Calu3 (cell line): ENCODE measurements at regions not wholly inside any gene's neighbourhood (a gene's known extent, or its start where the extent isn't known, plus 50 kb on each side); places are given as distances from the start of the nearest gene placed in this dataset.

Experiments
- BruUV-seq: library from RNA; stranded (reverse); fragments of 400-500 nt; replicated peaks from 2 replicates; lab custom pipeline; 2021; lab: Mats Ljungman, UMichigan
- CTCF ChIA-PET: fragments of 300-600 bp; sonication (Branson Sonifier 250); formaldehyde crosslinking; loops from one replicate; lab custom pipeline; 2022; ENCODE audit warnings: antibody characterized with exemption; lab: Charles Lee
- DNase-seq: peaks from one replicate; pipeline ENCODE4 v3.0.0; 2022
- H3K27ac Mint-ChIP-seq: one replicate; pipeline ENCODE4 v1.8.0; 2022; ENCODE audit warnings: mixed read lengths; ENCODE audit not compliant: unreplicated experiment
- H3K27me3 Mint-ChIP-seq: one replicate; pipeline ENCODE4 v1.8.0; 2022; ENCODE audit warnings: mixed read lengths; ENCODE audit not compliant: unreplicated experiment
- H3K36me3 Mint-ChIP-seq: one replicate; pipeline ENCODE4 v1.8.0; 2022; ENCODE audit warnings: mild to moderate bottlenecking, moderate library complexity, mixed read lengths; ENCODE audit not compliant: insufficient read depth, unreplicated experiment
- H3K4me1 Mint-ChIP-seq: one replicate; pipeline ENCODE4 v1.8.0; 2022; ENCODE audit warnings: mild to moderate bottlenecking, low read depth, mixed read lengths; ENCODE audit not compliant: unreplicated experiment
- H3K4me3 Mint-ChIP-seq: one replicate; pipeline ENCODE4 v1.8.0; 2022; ENCODE audit warnings: mild to moderate bottlenecking, low read depth, moderate library complexity, mixed read lengths; ENCODE audit not compliant: unreplicated experiment
- H3K9me3 Mint-ChIP-seq: one replicate; pipeline ENCODE4 v1.8.0; 2022; ENCODE audit warnings: low read depth, mixed read lengths; ENCODE audit not compliant: unreplicated experiment
- CTCF ChIP-seq: fragments of 200-600 bp; IDR thresholded peaks from one replicate; pipeline ENCODE4 v1.8.0; 2022; ENCODE audit warnings: antibody characterized with exemption; ENCODE audit not compliant: unreplicated experiment
- intact Hi-C: fragments of 100-400 bp; cut with micrococcal nuclease; formaldehyde crosslinking; loops from one replicate; pipeline ENCODE4 v1.10.0; 2022; ENCODE audit not compliant: unreplicated experiment

DNA sequence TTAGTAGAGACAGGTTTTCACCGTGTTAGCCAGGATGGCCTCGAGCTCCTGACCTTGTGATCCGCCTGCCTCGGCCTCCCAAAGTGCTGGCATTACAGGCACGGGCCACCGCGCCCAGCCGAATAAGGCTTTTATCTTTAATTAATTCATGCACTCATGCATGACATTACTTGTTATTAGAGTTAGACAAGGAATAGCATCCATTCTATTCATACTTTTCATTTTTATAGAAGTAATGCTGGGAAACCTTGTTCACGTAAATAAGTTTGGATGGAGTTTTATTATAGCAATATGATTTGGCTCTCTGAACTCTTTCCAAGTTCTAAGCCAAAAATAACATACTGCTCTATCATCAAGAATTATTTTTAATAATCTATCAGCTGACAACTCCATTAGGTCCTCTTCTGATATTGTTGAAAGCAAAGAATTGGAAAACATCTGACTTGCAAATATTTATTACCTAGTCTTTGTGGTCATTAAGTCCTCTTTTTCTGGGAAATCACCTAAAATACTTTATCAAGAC, 168.8 kb upstream of the CCND2 start:
- no peak overlapping the region for H3K27ac Mint-ChIP-seq
- H3K4me1 Mint-ChIP-seq, result no peaks in the 10 kb centered on the region
- intact Hi-C loops, result no loop called here
- no peaks in the 10 kb centered on the region for H3K36me3 Mint-ChIP-seq
- peaks cover 64% of the 10 kb centered on the region for H3K27me3 Mint-ChIP-seq
- BruUV-seq, result no TSS peak
- no peak overlapping the region for H3K4me3 Mint-ChIP-seq
- no peak for TF ChIP-seq CTCF
- H3K9me3 Mint-ChIP-seq, result no peaks in the 10 kb centered on the region
- CTCF ChIA-PET, result no interaction called here
- DNase-seq, result no peak

- no TSS peak for BruUV-seq
- DNase-seq, result no peak
- Mint-ChIP-seq H3K4me1 (no peaks in the 10 kb centered on the region), H3K4me3 (no peak overlapping the region), H3K27me3 (peaks cover 52% of the 10 kb centered on the region), H3K36me3 (no peaks in the 10 kb centered on the region), H3K27ac (no peak overlapping the region), H3K9me3 (no peaks in the 10 kb centered on the region)
- intact Hi-C loops, result no loop called here
- TF ChIP-seq CTCF, result no peak
- CTCF ChIA-PET, result no interaction called here
Observed at GRCh38 chr12:4099276-4099675, 174.3 kb upstream of the CCND2 start.

DNA sequence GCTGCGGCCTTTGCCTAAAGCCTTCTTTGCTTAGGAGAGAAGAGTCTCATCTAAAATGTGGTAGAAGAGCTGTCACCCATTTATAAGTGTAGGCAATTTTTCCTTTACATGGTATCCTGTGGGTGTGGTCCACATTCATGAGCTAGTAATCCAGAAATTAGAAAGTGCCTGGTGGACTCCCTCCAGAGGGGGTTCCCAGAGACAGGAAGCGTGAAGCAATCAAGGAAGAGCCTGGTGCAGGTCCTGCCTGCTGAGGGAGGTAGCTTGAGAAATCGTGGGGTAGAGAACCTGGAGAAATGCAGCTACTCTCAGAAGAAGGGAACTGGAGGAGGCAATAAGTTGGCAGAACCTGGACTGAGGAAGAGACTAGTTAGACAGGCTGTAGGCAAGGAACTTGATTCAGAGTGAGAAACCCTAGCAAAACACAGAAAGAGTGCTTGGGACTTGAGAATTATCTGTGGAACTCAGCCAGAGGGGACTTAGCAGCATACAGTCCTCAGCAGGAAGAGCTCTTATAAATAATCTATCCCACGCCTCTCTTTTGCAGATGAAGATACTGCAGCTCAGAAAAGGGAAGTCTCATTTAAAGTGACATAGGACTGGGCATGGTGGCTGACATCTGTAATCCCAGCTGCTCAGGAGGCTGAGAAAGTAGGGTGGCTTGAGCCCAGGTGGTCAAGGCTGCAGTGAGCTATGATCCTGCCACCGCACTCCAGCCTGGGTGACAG, 182.4 kb upstream of the CCND2 start:
- H3K4me1 Mint-ChIP-seq, result no peaks in the 10 kb centered on the region
- H3K36me3 Mint-ChIP-seq, result no peaks in the 10 kb centered on the region
- no peak overlapping the region for H3K4me3 Mint-ChIP-seq
- H3K27ac Mint-ChIP-seq, result no peak overlapping the region
- intact Hi-C loops, result no loop called here
- DNase-seq, result no peak
- peaks cover 56% of the 10 kb centered on the region for H3K27me3 Mint-ChIP-seq
- TF ChIP-seq CTCF, result no peak
- no TSS peak for BruUV-seq
- CTCF ChIA-PET, result interaction anchor here (1.4 kb wide), 1 partner anchor 186 kb away, joined by 3 read pairs; no protein-coding TSS in a partner anchor
- no peaks in the 10 kb centered on the region for H3K9me3 Mint-ChIP-seq

DNA sequence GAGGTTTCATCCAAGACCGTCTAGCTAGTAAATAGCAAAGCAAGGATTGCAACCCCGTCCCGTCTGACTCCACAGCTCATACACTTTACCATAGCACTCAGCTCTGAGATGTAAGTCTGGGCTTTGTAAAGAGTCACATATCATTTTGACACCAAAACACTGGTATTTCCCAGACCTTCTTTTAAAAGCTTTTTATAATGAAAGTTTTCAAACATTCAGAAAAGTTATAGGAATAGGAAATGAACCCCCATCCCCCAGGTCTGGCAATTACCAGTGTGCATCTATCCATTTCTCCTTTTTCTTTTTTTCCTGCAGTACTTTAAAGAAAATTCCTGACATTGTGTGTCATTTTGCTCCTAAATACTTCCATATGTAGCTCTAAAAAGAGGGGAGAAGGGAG, 183.6 kb upstream of the CCND2 start:
- no peak for TF ChIP-seq CTCF
- Mint-ChIP-seq H3K4me1 (no peaks in the 10 kb centered on the region), H3K36me3 (no peaks in the 10 kb centered on the region), H3K27me3 (peaks cover 69% of the 10 kb centered on the region), H3K27ac (no peak overlapping the region), H3K4me3 (no peak overlapping the region), H3K9me3 (no peaks in the 10 kb centered on the region)
- intact Hi-C loops, result no loop called here
- CTCF ChIA-PET, result interaction anchor here (0.6 kb wide), 1 partner anchor 42 kb away, joined by 3 read pairs; no protein-coding TSS in a partner anchor
- BruUV-seq, result no TSS peak
- no peak for DNase-seq
